ENCODE measurements at regions not wholly inside any gene's neighbourhood (a gene's known extent, or its start where the extent isn't known, plus 50 kb on each side); places are given as distances from the start of the nearest gene placed in this dataset.

DNA sequence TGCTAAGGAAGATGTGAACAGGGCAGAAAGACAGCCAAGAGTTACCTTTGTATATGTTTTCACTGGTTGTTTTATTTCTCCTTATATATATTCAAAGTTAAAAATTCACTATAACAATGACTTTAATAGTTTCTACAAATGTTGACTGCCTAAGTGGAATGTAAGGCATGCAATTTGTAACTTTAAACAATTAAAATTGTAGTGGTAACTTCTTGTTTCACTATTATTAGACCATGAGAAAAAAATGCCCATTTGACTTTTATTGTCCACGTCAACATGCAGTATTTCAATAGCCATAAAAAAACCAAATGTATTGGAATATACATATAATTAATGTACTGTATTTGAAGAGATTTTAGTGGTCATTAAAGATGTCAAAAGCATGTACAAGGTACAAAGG lies 340.7 kb upstream of the CBLB start:
- ChIA-PET POLR2A (no interaction called here), CTCF (no interaction called here)
- H3K36me3 ChIP-seq (ENCODE audit: control insufficient read depth, insufficient read depth, low read length): no peaks in the 10 kb centered on the region
- no peak for DNase-seq (ENCODE audit: low read depth)
- no peaks in the 10 kb centered on the region for H3K27me3 ChIP-seq (ENCODE audit: control insufficient read depth, insufficient read depth, low read length)
- TF ChIP-seq, protein P1, sequence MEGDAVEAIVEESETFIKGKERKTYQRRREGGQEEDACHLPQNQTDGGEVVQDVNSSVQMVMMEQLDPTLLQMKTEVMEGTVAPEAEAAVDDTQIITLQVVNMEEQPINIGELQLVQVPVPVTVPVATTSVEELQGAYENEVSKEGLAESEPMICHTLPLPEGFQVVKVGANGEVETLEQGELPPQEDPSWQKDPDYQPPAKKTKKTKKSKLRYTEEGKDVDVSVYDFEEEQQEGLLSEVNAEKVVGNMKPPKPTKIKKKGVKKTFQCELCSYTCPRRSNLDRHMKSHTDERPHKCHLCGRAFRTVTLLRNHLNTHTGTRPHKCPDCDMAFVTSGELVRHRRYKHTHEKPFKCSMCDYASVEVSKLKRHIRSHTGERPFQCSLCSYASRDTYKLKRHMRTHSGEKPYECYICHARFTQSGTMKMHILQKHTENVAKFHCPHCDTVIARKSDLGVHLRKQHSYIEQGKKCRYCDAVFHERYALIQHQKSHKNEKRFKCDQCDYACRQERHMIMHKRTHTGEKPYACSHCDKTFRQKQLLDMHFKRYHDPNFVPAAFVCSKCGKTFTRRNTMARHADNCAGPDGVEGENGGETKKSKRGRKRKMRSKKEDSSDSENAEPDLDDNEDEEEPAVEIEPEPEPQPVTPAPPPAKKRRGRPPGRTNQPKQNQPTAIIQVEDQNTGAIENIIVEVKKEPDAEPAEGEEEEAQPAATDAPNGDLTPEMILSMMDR (IDR thresholded peaks at IDR 0.05; ENCODE audit: insufficient read depth, low read depth, low read length): no peak
- H3K4me3 ChIP-seq (ENCODE audit: low read depth, low read length): no peak overlapping the region

DNA sequence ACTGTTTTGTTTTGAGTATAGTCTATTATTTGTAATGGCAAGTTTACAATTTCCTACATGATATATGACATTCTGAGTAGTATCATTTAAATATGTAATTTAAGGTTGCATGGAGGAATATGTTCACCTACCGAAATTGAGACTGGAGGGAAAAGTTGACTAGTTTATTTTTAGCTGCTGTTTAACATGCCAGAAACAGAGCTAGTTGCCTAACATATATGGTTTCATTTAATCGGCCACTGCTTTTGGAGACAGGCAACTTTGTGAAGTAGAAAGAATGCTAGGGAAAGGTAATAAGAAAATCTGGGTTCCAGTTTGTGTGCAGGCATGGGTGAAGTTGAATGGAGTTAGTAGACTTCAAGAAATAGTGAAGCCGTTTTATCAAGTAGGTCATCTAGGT lies 342.1 kb upstream of the CBLB start:
- H3K27me3 ChIP-seq (ENCODE audit: control insufficient read depth, insufficient read depth, low read length): no peaks in the 10 kb centered on the region
- no peaks in the 10 kb centered on the region for H3K36me3 ChIP-seq (ENCODE audit: control insufficient read depth, insufficient read depth, low read length)
- POLR2A ChIA-PET: no interaction called here
- CTCF ChIA-PET: no interaction called here
- TF ChIP-seq, protein P1 (IDR thresholded peaks at IDR 0.05; ENCODE audit: insufficient read depth, low read depth, low read length): no peak
- no peak overlapping the region for H3K4me3 ChIP-seq (ENCODE audit: low read depth, low read length)
- no peak for DNase-seq (ENCODE audit: low read depth)

DNA sequence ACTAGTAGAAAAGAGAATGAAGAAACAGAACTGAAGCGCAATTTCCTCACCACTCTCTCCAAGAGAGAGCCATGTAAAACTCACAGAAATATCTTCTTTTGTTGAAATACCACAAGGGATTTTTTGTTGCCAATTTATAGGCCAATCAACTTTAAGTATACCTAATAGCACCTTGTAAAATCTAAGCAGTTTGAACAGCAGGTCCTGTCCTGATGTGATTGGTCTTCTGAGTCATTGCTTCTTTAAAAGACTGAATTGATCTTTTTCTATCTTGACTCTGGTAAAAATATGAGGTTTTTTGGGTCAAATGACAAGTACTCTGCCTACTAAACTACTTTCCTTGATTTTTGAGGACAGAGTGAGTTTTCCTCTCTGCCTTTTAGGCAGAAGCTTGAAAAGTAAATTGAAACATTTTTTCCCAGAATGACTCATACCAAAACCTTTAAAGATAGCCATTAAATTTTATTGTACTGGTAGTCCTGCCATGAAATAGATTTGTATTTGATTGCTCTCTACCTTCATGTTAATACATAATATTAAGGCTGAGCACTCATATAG lies 343.9 kb upstream of the CBLB start:
- DNase-seq (ENCODE audit: low read depth): peak; percentile 35
- no peak overlapping the region for H3K4me3 ChIP-seq (ENCODE audit: low read depth, low read length)
- TF ChIP-seq, protein P1 (IDR thresholded peaks at IDR 0.05; ENCODE audit: insufficient read depth, low read depth, low read length): no peak
- H3K27me3 ChIP-seq (ENCODE audit: control insufficient read depth, insufficient read depth, low read length): no peaks in the 10 kb centered on the region
- ChIA-PET POLR2A (no interaction called here), CTCF (interaction anchor here (0.7 kb wide), 1 partner anchor 10 kb away, joined by 3 read pairs; no protein-coding TSS in a partner anchor)
- no peaks in the 10 kb centered on the region for H3K36me3 ChIP-seq (ENCODE audit: control insufficient read depth, insufficient read depth, low read length)

DNA sequence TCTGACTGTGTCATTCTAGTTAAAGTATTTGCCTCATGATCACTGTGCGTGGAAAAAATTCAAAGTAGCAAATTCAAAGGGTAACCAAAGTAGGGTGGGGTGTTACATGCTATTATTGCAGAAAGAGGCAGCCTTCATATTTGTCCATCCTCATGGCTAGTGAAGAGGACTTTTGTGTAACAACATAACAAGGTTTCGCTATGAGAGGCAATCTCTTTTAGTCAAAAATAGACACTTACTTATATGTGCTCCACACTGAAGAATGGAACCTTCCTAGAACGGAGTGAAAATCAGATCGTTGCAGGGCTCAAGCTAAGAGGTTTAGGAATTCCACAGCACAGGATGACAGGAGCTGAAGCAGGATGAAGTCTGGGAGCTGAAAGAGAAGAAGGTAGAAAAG lies 345.1 kb upstream of the CBLB start:
- DNase-seq (ENCODE audit: low read depth): no peak
- Histone ChIP-seq H3K36me3 (ENCODE audit: control insufficient read depth, insufficient read depth, low read length) (no peaks in the 10 kb centered on the region), H3K27me3 (ENCODE audit: control insufficient read depth, insufficient read depth, low read length) (no peaks in the 10 kb centered on the region), H3K4me3 (ENCODE audit: low read depth, low read length) (no peak overlapping the region)
- ChIA-PET CTCF (no interaction called here), POLR2A (no interaction called here)
- TF ChIP-seq, protein P1 (IDR thresholded peaks at IDR 0.05; ENCODE audit: insufficient read depth, low read depth, low read length): no peak

DNA sequence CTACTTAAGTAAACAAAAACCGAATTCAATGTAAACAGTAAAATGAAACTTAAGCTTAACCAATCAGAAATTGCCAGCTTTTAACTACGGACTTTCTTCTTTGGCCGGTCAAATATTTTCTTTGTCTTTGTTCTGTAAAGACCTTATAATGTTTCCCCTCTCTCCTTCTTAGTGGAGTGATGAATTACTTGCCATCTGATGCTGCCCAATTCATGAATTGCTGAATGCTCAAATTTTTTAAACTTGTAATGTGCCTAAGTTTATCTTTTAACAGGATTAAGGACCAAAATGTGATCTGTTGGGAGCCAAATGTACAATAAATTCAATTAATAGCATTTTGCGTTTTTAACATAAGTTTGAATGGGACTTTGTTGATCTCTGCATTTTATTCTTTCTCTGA lies 345.8 kb upstream of the CBLB start:
- Histone ChIP-seq H3K36me3 (ENCODE audit: control insufficient read depth, insufficient read depth, low read length) (no peaks in the 10 kb centered on the region), H3K4me3 (ENCODE audit: low read depth, low read length) (no peak overlapping the region), H3K27me3 (ENCODE audit: control insufficient read depth, insufficient read depth, low read length) (no peaks in the 10 kb centered on the region)
- DNase-seq (ENCODE audit: low read depth): no peak
- CTCF ChIA-PET: no interaction called here
- POLR2A ChIA-PET: no interaction called here
- TF ChIP-seq, protein P1 (IDR thresholded peaks at IDR 0.05; ENCODE audit: insufficient read depth, low read depth, low read length): no peak
